Central memory CD8-positive, alpha-beta T cell (primary cell): ENCODE measurements at regions not wholly inside any gene's neighbourhood (a gene's known extent, or its start where the extent isn't known, plus 50 kb on each side); places are given as distances from the start of the nearest gene placed in this dataset.

Source experiments
- ATAC-seq: fragments of 150-1000 bp; cut with Tn5 transposase; replicated peaks from 2 replicates; pipeline ENCODE4 v1.10.0; 2022; ENCODE audit warnings: mild to moderate bottlenecking, moderate FRiP score, moderate number of reproducible peaks; ENCODE audit not compliant: poor library complexity, severe bottlenecking; ENCODE audit errors: extremely low read depth
- DNase-seq, 2 donors: peaks; one replicate each; pipeline ENCODE4 v3.0.0; 2021; ENCODE audit warnings: low spot score in 2 of 2
- H3K27ac Mint-ChIP-seq: one replicate; pipeline ENCODE4 v1.8.0; 2022; ENCODE audit warnings: low read depth, mild to moderate bottlenecking, moderate library complexity, mixed read lengths
- H3K27me3 Mint-ChIP-seq: one replicate; pipeline ENCODE4 v1.8.0; 2022; ENCODE audit warnings: mixed read lengths
- H3K36me3 Mint-ChIP-seq: one replicate; pipeline ENCODE4 v1.8.0; 2022; ENCODE audit warnings: mild to moderate bottlenecking, moderate library complexity, mixed read lengths; ENCODE audit not compliant: insufficient read depth
- H3K4me1 Mint-ChIP-seq: one replicate; pipeline ENCODE4 v1.8.0; 2022; ENCODE audit warnings: mixed read lengths
- H3K4me3 Mint-ChIP-seq: one replicate; pipeline ENCODE4 v1.8.0; 2022; ENCODE audit warnings: mild to moderate bottlenecking, moderate library complexity, mixed read lengths
- H3K9me3 Mint-ChIP-seq: one replicate; pipeline ENCODE4 v1.8.0; 2022; ENCODE audit warnings: mixed read lengths

DNA sequence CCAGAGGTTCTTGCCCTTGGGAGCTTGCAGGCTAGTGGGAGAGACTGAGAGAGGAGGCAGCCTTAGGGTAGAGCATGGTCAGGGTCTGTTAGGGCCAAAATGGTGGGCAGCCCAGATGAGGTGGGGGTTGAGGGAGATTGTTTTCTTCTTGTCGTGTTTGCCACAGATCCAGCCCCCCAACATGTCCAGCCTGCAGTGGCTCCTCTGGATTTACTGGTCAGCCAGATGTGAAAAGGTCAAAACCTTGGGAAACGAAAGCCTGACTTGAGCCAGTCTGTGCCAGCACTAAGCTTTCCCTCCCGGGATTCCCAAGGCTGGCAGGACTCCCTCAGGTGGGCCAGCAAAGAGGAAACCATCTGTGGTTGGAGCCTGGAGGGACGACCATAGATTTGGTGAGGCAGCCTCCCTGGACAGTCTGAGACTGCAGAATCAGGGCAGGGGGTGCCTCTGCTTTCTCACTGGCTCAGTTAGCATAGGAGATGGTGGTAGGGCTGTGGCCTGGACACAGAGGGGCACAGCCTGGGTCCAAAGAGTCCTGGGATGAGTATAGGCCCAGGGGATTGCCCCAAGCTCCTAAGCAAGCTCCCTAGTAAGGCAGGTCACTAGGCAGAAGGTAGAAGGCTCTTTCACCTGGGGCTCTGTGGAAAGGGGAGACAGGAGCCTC lies 51.2 kb upstream of the PRR23C start:
- DNase-seq (no peak), ATAC-seq (no peak)
- Mint-ChIP-seq H3K27me3 (peaks cover 39% of the 10 kb centered on the region), H3K27ac (no peak overlapping the region), H3K36me3 (no peaks in the 10 kb centered on the region), H3K4me3 (no peak overlapping the region), H3K9me3 (no peaks in the 10 kb centered on the region), H3K4me1 (no peaks in the 10 kb centered on the region)

DNA sequence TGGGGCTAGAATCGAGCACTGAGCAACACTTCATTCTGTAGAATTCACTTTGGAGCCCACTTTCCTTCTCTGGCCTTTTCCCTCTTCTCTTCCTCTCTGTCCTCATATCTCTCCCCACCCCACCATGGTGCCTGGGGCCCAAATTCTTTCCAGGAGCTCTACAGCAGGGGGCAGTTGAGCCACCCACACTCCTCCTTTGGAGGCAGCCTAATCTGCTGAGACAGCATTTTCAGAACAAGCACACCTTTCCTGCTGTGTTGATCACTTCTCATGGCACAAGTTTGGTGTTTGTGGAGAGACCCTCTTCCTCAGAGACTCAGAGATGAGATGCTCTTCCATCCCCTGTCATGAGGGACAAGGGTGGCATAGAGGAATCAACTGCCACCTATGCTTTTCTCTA lies 52.0 kb upstream of the PRR23C start:
- Mint-ChIP-seq H3K4me3 (no peak overlapping the region), H3K36me3 (no peaks in the 10 kb centered on the region), H3K4me1 (no peaks in the 10 kb centered on the region), H3K27ac (no peak overlapping the region), H3K9me3 (no peaks in the 10 kb centered on the region), H3K27me3 (peaks cover 36% of the 10 kb centered on the region)
- ATAC-seq (no peak), DNase-seq (no peak)

DNA sequence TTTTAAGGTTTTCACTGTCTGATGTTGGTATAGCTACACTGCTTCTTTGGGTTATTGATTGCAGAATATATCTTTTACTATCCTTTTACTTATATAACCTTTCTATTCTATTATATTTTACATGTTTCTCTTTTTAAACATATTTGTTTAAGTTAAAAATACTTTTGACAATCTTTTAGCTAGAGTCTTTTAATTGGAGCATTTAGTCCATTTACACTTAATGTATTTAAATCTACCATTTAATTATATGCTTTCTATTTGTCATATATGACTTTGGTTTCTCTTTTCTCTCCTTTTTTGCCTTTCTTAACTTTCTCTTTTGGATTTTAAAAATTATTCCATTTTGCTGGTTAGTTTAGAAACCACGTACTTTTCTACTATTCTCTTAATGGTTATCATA lies 53.7 kb upstream of the PRR23C start:
- H3K27ac Mint-ChIP-seq: no peak overlapping the region
- H3K27me3 Mint-ChIP-seq: peaks cover 27% of the 10 kb centered on the region
- no peaks in the 10 kb centered on the region for H3K36me3 Mint-ChIP-seq
- ATAC-seq (no peak), DNase-seq (no peak)
- H3K4me1 Mint-ChIP-seq: no peaks in the 10 kb centered on the region
- H3K4me3 Mint-ChIP-seq: no peak overlapping the region
- H3K9me3 Mint-ChIP-seq: no peaks in the 10 kb centered on the region

DNA sequence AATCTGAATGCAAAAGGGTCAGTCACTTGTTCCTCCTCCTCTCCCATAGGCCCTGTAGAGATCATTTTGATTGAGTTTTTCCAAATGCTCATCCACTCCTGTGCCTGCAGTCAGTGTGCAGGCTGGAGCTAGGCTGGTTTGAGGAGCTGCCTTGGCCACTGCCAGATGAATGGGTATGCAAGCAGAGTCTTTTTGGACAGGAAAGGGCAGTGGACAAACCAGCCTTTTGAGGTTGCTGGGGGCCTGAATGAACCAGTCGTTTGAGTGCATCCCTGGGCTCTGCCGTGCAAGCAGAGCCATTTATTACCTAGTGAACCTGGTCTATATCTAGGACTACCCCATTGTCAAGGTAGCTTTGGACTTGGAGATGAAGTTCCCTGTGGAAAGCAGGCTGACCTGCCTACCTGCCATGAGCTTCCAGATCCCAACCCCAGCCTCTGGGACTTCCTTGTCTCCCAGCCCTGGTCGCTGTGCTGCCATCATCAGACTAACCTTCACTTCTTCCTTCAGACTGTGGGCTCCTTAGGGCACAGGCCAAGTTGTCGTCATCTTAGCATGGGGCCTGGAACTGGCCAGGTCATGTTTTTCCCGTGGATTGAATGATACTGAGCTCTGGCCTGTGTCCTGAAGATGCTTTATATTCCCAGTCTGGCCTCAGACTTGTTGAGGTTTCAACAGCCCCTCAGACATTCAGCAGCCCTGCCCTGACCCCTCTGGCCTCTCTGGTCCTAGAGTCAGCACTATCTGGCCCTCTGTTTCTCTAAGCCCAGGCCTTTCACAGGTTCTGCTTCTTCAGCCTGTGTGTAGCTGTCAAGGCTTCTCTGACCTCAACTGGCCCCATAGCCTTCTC lies 55.5 kb upstream of the PRR23C start:
- DNase-seq (no peak), ATAC-seq (no peak)
- Mint-ChIP-seq H3K36me3 (no peaks in the 10 kb centered on the region), H3K4me1 (no peaks in the 10 kb centered on the region), H3K9me3 (no peaks in the 10 kb centered on the region), H3K27me3 (peaks cover 16% of the 10 kb centered on the region), H3K27ac (no peak overlapping the region), H3K4me3 (no peak overlapping the region)

DNA sequence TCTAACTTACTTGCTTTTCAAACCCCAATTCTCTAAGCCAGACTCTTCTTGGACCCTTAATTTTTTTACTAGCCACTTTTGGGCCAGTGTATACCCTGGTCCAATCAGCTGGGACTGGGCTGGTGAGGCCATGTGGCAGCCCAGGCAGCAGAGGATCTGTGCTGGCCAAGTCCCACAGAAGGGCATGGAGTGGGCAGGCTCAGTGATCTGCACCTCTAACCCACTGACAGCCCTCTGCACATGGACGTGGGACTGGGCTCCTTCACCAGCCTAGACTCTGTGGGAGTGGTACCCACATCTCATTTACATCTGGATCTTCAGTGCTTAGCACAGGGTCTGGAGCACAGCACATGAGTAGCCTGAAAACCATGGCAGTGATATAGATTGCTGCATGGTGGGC lies 56.1 kb upstream of the PRR23C start:
- Mint-ChIP-seq H3K27ac (no peak overlapping the region), H3K4me1 (no peaks in the 10 kb centered on the region), H3K36me3 (no peaks in the 10 kb centered on the region), H3K9me3 (no peaks in the 10 kb centered on the region), H3K4me3 (no peak overlapping the region), H3K27me3 (peaks cover 18% of the 10 kb centered on the region)
- DNase-seq (no peak), ATAC-seq (no peak)

DNA sequence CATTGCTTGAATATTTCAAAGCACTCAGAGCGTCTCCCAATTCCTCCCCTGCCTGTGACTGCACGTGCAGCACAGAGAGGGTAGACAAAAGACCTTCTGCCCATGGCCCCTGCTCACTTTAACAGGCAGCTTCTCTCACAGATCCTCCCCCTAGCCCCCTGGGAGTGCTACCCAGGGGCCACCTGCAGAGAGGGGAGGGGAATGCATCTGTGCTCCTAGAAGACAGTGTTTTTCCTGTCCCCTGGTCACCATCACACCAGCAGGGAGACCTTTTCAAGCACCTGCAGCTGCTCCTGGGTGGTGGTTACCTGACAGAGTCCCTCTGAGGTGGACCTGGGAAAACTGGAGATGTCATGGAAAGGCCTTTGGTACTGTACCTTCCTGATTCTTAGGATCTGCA lies 56.7 kb upstream of the PRR23C start:
- Mint-ChIP-seq H3K27me3 (peaks cover 20% of the 10 kb centered on the region), H3K27ac (no peak overlapping the region), H3K4me1 (no peaks in the 10 kb centered on the region), H3K36me3 (no peaks in the 10 kb centered on the region), H3K4me3 (no peak overlapping the region), H3K9me3 (no peaks in the 10 kb centered on the region)
- ATAC-seq: no peak
- no peak for DNase-seq

DNA sequence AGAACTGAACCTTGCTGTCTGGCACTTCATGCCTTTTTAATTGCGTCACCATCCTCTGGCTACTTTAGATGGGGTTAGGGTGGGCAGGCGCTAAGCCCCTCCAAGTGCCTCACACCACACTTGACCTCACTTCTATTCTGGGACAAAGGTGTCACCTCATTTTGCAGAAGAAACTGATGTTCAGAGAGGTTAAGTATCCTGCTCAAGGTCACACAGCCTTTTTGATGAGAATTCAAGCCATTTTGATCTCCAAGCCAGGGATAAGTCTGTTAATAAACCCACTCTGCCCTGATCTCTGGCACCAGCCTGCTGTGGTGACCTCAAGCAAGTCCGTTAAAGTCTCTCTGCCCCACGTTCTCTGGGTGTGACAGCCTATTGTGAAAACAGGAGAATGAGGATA lies 58.8 kb upstream of the PRR23C start:
- H3K36me3 Mint-ChIP-seq: no peaks in the 10 kb centered on the region
- H3K27me3 Mint-ChIP-seq: peaks cover 24% of the 10 kb centered on the region
- DNase-seq: no peak
- H3K27ac Mint-ChIP-seq: no peak overlapping the region
- H3K4me3 Mint-ChIP-seq: no peak overlapping the region
- ATAC-seq: no peak
- no peaks in the 10 kb centered on the region for H3K4me1 Mint-ChIP-seq
- H3K9me3 Mint-ChIP-seq: no peaks in the 10 kb centered on the region

DNA sequence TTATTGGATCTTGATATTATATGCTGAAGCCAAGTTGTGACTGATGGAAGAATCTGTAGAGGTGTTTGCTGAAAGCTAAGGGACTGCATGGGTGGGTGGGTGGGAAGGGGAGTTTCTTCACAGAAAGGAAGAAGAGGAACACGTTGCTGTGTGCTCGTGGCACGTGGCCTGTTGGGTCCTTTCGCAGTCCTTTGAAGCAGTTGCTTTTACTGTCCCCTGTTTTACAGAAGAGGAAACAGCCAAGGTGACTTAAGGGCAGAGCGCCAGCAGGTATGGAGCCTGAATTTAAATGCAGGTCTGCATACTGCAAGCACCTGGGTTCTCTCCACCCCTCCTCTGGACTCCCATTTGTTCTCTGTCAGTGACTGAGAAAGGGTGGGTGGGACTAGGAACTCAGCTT lies 59.4 kb upstream of the PRR23C start:
- H3K36me3 Mint-ChIP-seq: no peaks in the 10 kb centered on the region
- H3K4me3 Mint-ChIP-seq: no peak overlapping the region
- no peaks in the 10 kb centered on the region for H3K4me1 Mint-ChIP-seq
- no peak overlapping the region for H3K27ac Mint-ChIP-seq
- peaks cover 24% of the 10 kb centered on the region for H3K27me3 Mint-ChIP-seq
- no peak for ATAC-seq
- DNase-seq: no peak
- no peaks in the 10 kb centered on the region for H3K9me3 Mint-ChIP-seq

DNA sequence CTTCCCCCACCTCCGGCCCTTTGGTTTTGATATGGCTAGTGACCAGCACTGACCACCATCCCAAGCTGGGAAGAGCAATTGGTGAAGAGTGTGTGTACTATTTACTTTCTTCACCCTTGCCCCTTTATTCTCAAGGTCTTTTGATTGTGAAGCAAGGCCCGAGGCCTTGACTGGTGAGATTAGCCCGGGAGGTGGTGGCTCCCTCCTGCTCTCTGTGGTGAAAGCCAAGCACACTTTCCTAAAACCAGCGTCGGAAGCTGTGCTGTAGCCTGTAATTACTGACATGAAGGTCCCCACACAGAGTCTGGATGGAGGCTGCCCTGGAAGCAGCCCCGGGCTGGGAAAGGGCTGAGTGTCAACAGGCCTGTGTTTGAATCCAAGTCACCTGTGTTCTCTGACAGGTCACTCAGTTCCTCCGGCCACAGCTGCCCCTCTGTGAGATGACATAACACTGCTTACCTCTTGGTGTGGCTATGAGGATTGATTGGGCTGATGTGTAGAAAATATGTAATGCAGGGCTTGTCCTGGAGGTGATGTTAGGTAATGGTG lies 60.5 kb upstream of the PRR23C start:
- Mint-ChIP-seq H3K4me3 (no peak overlapping the region), H3K27me3 (peaks cover 24% of the 10 kb centered on the region), H3K36me3 (no peaks in the 10 kb centered on the region), H3K27ac (no peak overlapping the region), H3K9me3 (no peaks in the 10 kb centered on the region), H3K4me1 (peaks cover 2% of the 10 kb centered on the region)
- no peak for DNase-seq
- no peak for ATAC-seq

DNA sequence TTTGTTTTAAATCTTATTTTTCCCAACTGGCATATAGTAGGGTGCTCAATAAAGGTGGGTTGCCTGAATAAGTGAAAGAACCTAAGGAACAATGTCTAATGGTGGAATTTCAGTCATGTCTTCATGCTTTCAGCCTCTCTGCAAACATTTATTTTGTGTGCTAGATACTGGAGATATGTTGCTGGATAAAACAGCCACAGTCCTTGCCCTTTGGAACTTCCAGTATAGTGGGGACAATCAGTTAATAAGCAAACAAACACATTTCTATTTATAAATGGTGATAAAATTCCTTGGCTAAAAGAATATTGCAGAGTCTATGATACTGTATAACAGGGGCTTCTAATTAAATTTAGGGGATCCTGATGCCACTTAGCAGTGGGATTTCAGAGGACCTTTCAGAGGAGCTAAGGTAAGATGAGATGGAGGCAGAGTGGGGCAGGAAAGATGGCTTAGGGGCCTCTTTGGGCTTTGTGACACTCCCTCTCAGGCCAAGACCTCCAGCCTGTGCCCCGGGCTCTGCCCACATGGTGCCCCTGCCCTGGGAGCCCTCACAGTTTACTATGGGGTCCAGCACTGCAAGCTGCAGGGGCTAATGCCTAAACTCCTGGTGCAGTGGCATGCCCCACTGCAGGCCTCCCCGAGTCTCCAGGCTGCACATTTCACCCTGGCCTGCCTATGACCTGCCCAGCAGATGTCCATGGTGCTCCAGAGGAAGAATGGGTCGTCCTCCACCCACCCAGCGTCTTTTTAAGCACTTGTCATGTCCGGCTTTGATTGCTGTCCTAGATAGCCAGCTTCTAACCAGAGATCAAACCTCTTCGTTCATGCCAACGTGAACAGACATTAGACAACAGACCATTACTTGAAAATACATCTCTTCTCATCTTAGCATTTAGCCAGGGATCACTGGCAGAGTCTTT lies 61.6 kb upstream of the PRR23C start:
- DNase-seq (no peak), ATAC-seq (no peak)
- H3K9me3 Mint-ChIP-seq: no peaks in the 10 kb centered on the region
- peaks cover 12% of the 10 kb centered on the region for H3K4me1 Mint-ChIP-seq
- no peak overlapping the region for H3K27ac Mint-ChIP-seq
- no peak overlapping the region for H3K4me3 Mint-ChIP-seq
- peaks cover 24% of the 10 kb centered on the region for H3K27me3 Mint-ChIP-seq
- H3K36me3 Mint-ChIP-seq: peaks cover 2% of the 10 kb centered on the region

DNA sequence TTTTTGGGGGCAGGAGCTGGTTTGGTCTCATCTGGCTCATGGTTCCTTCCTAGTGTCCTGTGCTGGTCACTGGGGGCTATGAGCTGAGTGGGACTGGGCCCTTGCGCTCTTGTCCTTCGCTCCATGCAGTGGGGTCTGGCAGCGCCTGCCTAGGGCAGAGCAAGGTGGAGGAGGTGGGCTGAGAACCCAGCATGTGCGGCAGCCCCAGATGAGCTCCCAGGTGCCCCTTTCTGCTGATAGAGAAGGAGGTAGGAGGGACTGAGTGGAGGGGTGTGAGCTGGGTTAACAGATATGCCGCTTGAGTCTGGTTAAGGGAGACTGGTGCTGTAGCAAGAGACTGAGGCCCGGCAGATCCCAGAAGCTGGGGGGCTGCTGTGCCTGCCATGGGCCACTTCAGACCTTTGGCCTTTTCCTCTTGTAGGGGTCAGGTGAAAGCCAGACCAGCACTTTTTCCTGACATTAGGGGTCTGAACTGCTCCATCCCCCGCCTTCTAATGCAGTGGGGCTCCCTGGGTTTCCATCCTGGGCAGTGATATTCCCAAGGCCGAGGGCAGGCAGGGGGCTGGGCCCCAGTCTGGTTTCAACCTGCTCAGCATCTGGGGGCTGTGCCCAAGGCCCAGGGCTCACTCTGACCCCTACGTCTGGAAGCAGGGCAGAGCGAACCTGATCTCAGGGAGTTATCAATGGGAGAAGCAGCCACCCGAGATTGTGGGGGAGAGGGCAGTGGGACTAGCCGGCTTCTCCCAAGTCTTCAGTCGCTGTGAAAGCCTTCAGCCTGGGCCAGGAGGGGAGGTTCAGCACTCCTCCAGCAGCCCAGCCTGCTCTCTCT lies 62.9 kb upstream of the PRR23C start:
- DNase-seq: peak; percentile 6 to 8
- Mint-ChIP-seq H3K27me3 (peaks cover 24% of the 10 kb centered on the region), H3K36me3 (peaks cover 2% of the 10 kb centered on the region), H3K4me1 (peaks cover 22% of the 10 kb centered on the region), H3K9me3 (no peaks in the 10 kb centered on the region), H3K4me3 (no peak overlapping the region), H3K27ac (no peak overlapping the region)
- no peak for ATAC-seq
